ENCODE measurements at regions not wholly inside any gene's neighbourhood (a gene's known extent, or its start where the extent isn't known, plus 50 kb on each side); places are given as distances from the start of the nearest gene placed in this dataset.
"Not testable (repeated sequence)": the region's sequence is repeated elsewhere in the genome, so short reads cannot be mapped to it uniquely, and the experiment has no call there.

- H3K4me3 ChIP-seq (ENCODE audit: low read depth, low read length), result no peak overlapping the region
- H3K9me3 ChIP-seq, result no peaks in the 10 kb centered on the region; the same call in 1 of the 2 replicates
- H3K27me3 ChIP-seq, result no peaks in the 10 kb centered on the region
- TF ChIP-seq, protein P1, sequence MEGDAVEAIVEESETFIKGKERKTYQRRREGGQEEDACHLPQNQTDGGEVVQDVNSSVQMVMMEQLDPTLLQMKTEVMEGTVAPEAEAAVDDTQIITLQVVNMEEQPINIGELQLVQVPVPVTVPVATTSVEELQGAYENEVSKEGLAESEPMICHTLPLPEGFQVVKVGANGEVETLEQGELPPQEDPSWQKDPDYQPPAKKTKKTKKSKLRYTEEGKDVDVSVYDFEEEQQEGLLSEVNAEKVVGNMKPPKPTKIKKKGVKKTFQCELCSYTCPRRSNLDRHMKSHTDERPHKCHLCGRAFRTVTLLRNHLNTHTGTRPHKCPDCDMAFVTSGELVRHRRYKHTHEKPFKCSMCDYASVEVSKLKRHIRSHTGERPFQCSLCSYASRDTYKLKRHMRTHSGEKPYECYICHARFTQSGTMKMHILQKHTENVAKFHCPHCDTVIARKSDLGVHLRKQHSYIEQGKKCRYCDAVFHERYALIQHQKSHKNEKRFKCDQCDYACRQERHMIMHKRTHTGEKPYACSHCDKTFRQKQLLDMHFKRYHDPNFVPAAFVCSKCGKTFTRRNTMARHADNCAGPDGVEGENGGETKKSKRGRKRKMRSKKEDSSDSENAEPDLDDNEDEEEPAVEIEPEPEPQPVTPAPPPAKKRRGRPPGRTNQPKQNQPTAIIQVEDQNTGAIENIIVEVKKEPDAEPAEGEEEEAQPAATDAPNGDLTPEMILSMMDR (IDR thresholded peaks at IDR 0.05; ENCODE audit: low read depth, low read length), result no peak
- no peaks in the 10 kb centered on the region for H3K4me1 ChIP-seq
- H3K36me3 ChIP-seq, result no peaks in the 10 kb centered on the region
- DNase-seq, result no peak
Measured at GRCh38 chr3:166425900-166426611, 588.8 kb upstream of the BCHE start.

- H3K9me3 ChIP-seq, result no peaks in the 10 kb centered on the region; the same call in 1 of the 2 replicates
Measured at GRCh38 chr3:166425021-166425420, 587.8 kb upstream of the BCHE start.

GRCh38 chr3:166423824-166424513 is 586.7 kb upstream of the BCHE start:
- H3K9me3 ChIP-seq; H3K27me3 ChIP-seq; H3K4me3 ChIP-seq (ENCODE audit: low read depth, low read length); H3K36me3 ChIP-seq; H3K4me1 ChIP-seq; DNase-seq: not testable (repeated sequence)

More at GRCh38 chr3:166425021-166425420, 587.8 kb upstream of the BCHE start:
- no peak for DNase-seq
- TF ChIP-seq, protein P1 (IDR thresholded peaks at IDR 0.05; ENCODE audit: low read depth, low read length), result no peak
- no peaks in the 10 kb centered on the region for H3K4me1 ChIP-seq
- H3K4me3 ChIP-seq (ENCODE audit: low read depth, low read length), result no peak overlapping the region
- H3K27me3 ChIP-seq, result no peaks in the 10 kb centered on the region
- H3K36me3 ChIP-seq, result no peaks in the 10 kb centered on the region

- TF ChIP-seq, protein P1 (IDR thresholded peaks at IDR 0.05; ENCODE audit: low read depth, low read length), result no peak
- Histone ChIP-seq H3K36me3 (no peaks in the 10 kb centered on the region), H3K4me3 (ENCODE audit: low read depth, low read length) (no peak overlapping the region), H3K9me3 (no peaks in the 10 kb centered on the region; the same call in 1 of the 2 replicates), H3K27me3 (no peaks in the 10 kb centered on the region), H3K4me1 (no peaks in the 10 kb centered on the region)
- DNase-seq, result no peak
Measured at GRCh38 chr3:166422556-166422955, 585.3 kb upstream of the BCHE start.

GRCh38 chr3:166420071-166420470 is 582.8 kb upstream of the BCHE start:
- no peaks in the 10 kb centered on the region for H3K9me3 ChIP-seq
- H3K36me3 ChIP-seq, result no peaks in the 10 kb centered on the region
- TF ChIP-seq, protein P1 (IDR thresholded peaks at IDR 0.05; ENCODE audit: low read depth, low read length), result no peak
- H3K4me3 ChIP-seq (ENCODE audit: low read depth, low read length), result no peak overlapping the region
- DNase-seq, result no peak
- no peaks in the 10 kb centered on the region for H3K27me3 ChIP-seq
- no peaks in the 10 kb centered on the region for H3K4me1 ChIP-seq

GRCh38 chr3:166405896-166406295 is 568.7 kb upstream of the BCHE start:
- H3K4me1 ChIP-seq, result no peaks in the 10 kb centered on the region
- H3K36me3 ChIP-seq, result no peaks in the 10 kb centered on the region
- no peaks in the 10 kb centered on the region for H3K9me3 ChIP-seq
- no peak overlapping the region for H3K4me3 ChIP-seq (ENCODE audit: low read depth, low read length)
- TF ChIP-seq, protein P1 (IDR thresholded peaks at IDR 0.05; ENCODE audit: low read depth, low read length), result no peak
- no peaks in the 10 kb centered on the region for H3K27me3 ChIP-seq
- DNase-seq, result no peak

All from BE2C (cell line).